ENCODE measurements at regions not wholly inside any gene's neighbourhood (a gene's known extent, or its start where the extent isn't known, plus 50 kb on each side); places are given as distances from the start of the nearest gene placed in this dataset.

- TF ChIP-seq CTCF (conservative IDR thresholded peaks at IDR 0.05) = no peak
- no peak overlapping the region for H3K27ac ChIP-seq
Measured at GRCh38 chr2:129864719-129865118, 114.7 kb upstream of the RAB6C start.

GRCh38 chr2:129865976-129866375, 113.5 kb upstream of the RAB6C start:
- H3K27ac ChIP-seq = no peak overlapping the region
- TF ChIP-seq CTCF (conservative IDR thresholded peaks at IDR 0.05) = no peak

GRCh38 chr2:129866391-129866790, 113.1 kb upstream of the RAB6C start:
- TF ChIP-seq CTCF (conservative IDR thresholded peaks at IDR 0.05) = no peak
- no peak overlapping the region for H3K27ac ChIP-seq

- no peak overlapping the region for H3K27ac ChIP-seq
- no peak for TF ChIP-seq CTCF (conservative IDR thresholded peaks at IDR 0.05)
Measured at GRCh38 chr2:129868151-129868550, 111.3 kb upstream of the RAB6C start.

GRCh38 chr2:129870685-129871241, 108.7 kb upstream of the RAB6C start:
- no peak overlapping the region for H3K27ac ChIP-seq
- no peak for TF ChIP-seq CTCF (conservative IDR thresholded peaks at IDR 0.05)

GRCh38 chr2:129872446-129872845, 107.0 kb upstream of the RAB6C start:
- no peak overlapping the region for H3K27ac ChIP-seq
- TF ChIP-seq CTCF (conservative IDR thresholded peaks at IDR 0.05) = no peak

- peak overlapping the region; percentile 71 for H3K27ac ChIP-seq
- TF ChIP-seq CTCF (conservative IDR thresholded peaks at IDR 0.05) = no peak
Measured at GRCh38 chr2:129876541-129876940, 102.9 kb upstream of the RAB6C start.

All from VCaP (cell line).